ENCODE measurements at regions not wholly inside any gene's neighbourhood (a gene's known extent, or its start where the extent isn't known, plus 50 kb on each side); places are given as distances from the start of the nearest gene placed in this dataset.

- no peak overlapping the region for H3K4me3 ChIP-seq (ENCODE audit: low read depth in 1 of 3, low read length in 3 of 3)
- H3K9me3 ChIP-seq (ENCODE audit: control insufficient read depth in 4 of 4, low read length in 3 of 4): no peaks in the 10 kb centered on the region
- H3K27me3 ChIP-seq (ENCODE audit: control insufficient read depth in 4 of 4, insufficient read depth in 4 of 4, low read length in 3 of 4): no peaks in the 10 kb centered on the region
- no peaks in the 10 kb centered on the region for H3K4me1 ChIP-seq (ENCODE audit: control insufficient read depth in 4 of 4, insufficient read depth in 4 of 4, low read length in 3 of 4)
- H3K27ac ChIP-seq (ENCODE audit: low read depth in 1 of 2, low read length in 2 of 2): no peak overlapping the region
- no peak for DNase-seq (ENCODE audit: low spot score)
- H3K36me3 ChIP-seq (ENCODE audit: control insufficient read depth in 4 of 4, insufficient read depth in 3 of 4, low read depth in 1 of 4, low read length in 3 of 4): no peaks in the 10 kb centered on the region
- TF ChIP-seq GABPA (IDR thresholded peaks at IDR 0.05 in 1 of 2, conservative IDR thresholded peaks at IDR 0.05 in 1 of 2) (no peak), EGR1 (IDR thresholded peaks at IDR 0.05; ENCODE audit: low read depth in 2 of 2) (no peak)
- 94% methylated on average over 1 of the region's 1 CpG for WGBS
- H3K9ac ChIP-seq (ENCODE audit: low read depth in 1 of 2, low read length in 2 of 2): no peak overlapping the region
Observed at GRCh38 chr5:57828221-57828620, 345.6 kb upstream of the ACTBL2 start.

GRCh38 chr5:57825031-57825686 is 342.5 kb upstream of the ACTBL2 start:
- no peak for DNase-seq (ENCODE audit: low spot score)
- H3K27me3 ChIP-seq (ENCODE audit: control insufficient read depth in 4 of 4, insufficient read depth in 4 of 4, low read length in 3 of 4): no peaks in the 10 kb centered on the region
- H3K9me3 ChIP-seq (ENCODE audit: control insufficient read depth in 4 of 4, low read length in 3 of 4): no peaks in the 10 kb centered on the region
- H3K36me3 ChIP-seq (ENCODE audit: control insufficient read depth in 4 of 4, insufficient read depth in 3 of 4, low read depth in 1 of 4, low read length in 3 of 4): no peaks in the 10 kb centered on the region
- H3K4me3 ChIP-seq (ENCODE audit: low read depth in 1 of 3, low read length in 3 of 3): no peak overlapping the region
- TF ChIP-seq JUND (IDR thresholded peaks at IDR 0.05) (no peak), RAD21 (IDR thresholded peaks at IDR 0.05) (no peak), REST (IDR thresholded peaks at IDR 0.05) (no peak), EGR1 (IDR thresholded peaks at IDR 0.05; ENCODE audit: low read depth in 2 of 2) (no peak), CTCF (IDR thresholded peaks at IDR 0.05; ENCODE audit: low read depth, low read length, missing input control) (no peak), HNF4G (IDR thresholded peaks at IDR 0.05) (no peak), FOXA1 (IDR thresholded peaks at IDR 0.05) (no peak), ATF3 (IDR thresholded peaks at IDR 0.05) (no peak), RXRA (IDR thresholded peaks at IDR 0.05) (no peak), ZBTB33 (IDR thresholded peaks at IDR 0.05) (no peak), SP1 (IDR thresholded peaks at IDR 0.05) (no peak), YY1 (IDR thresholded peaks at IDR 0.05) (no peak), FOXA2 (IDR thresholded peaks at IDR 0.05) (no peak), GABPA (IDR thresholded peaks at IDR 0.05 in 1 of 2, conservative IDR thresholded peaks at IDR 0.05 in 1 of 2) (no peak), NR2F2 (IDR thresholded peaks at IDR 0.05) (no peak), MAX (IDR thresholded peaks at IDR 0.05) (no peak), HNF4A (conservative IDR thresholded peaks at IDR 0.05) (no peak), TAF1 (conservative IDR thresholded peaks at IDR 0.05) (no peak)
- no peak overlapping the region for H3K9ac ChIP-seq (ENCODE audit: low read depth in 1 of 2, low read length in 2 of 2)
- whole genome bisulfite sequencing: 85% methylated on average over 3 of the region's 3 CpGs
- no peak overlapping the region for H3K27ac ChIP-seq (ENCODE audit: low read depth in 1 of 2, low read length in 2 of 2)
- H3K4me1 ChIP-seq (ENCODE audit: control insufficient read depth in 4 of 4, insufficient read depth in 4 of 4, low read length in 3 of 4): no peaks in the 10 kb centered on the region

Data from liver (tissue), 8 donors.